GM23338 (cell line): ENCODE measurements at regions not wholly inside any gene's neighbourhood (a gene's known extent, or its start where the extent isn't known, plus 50 kb on each side); places are given as distances from the start of the nearest gene placed in this dataset.

ENCODE experiments used
- ATAC-seq: fragments of 200-7000 bp; cut with Tn5 transposase; 3 replicates; pipeline ENCODE4 v1.9.1; 2020
- DNase-seq: peaks from one replicate; pipeline ENCODE4 v3.0.0-alpha.2; 2015; ENCODE audit warnings: low spot score
- H2AFZ ChIP-seq: fragments of 200-600 bp; sonication (generic); 2 replicates; pipeline ENCODE4 v1.8.0; 2016; ENCODE audit warnings: antibody characterized with exemption, mild to moderate bottlenecking, moderate library complexity
- H3F3A ChIP-seq: fragments of 200-600 bp; sonication (generic); replicated peaks from 2 replicates; pipeline ENCODE4 v1.8.0; 2017; ENCODE audit warnings: antibody characterized with exemption, mixed run types, low read depth
- H3K27ac ChIP-seq: fragments of 200-600 bp; sonication (generic); 2 replicates; pipeline ENCODE4 v1.6.1; 2016; ENCODE audit warnings: low read depth
- H3K27me3 ChIP-seq: fragments of 200-600 bp; sonication (generic); 2 replicates; pipeline ENCODE4 v1.8.0; 2016; ENCODE audit warnings: mild to moderate bottlenecking, mixed run types, moderate library complexity; ENCODE audit not compliant: insufficient read depth
- H3K36me3 ChIP-seq: fragments of 200-600 bp; sonication (generic); 2 replicates; pipeline ENCODE4 v1.8.0; 2016; ENCODE audit warnings: mild to moderate bottlenecking; ENCODE audit not compliant: insufficient read depth
- H3K4me1 ChIP-seq: fragments of 200-600 bp; sonication (generic); 2 replicates; pipeline ENCODE4 v1.8.0; 2016; ENCODE audit warnings: mild to moderate bottlenecking, moderate library complexity; ENCODE audit not compliant: insufficient read depth
- H3K4me2 ChIP-seq: fragments of 200-600 bp; sonication (generic); 2 replicates; pipeline ENCODE4 v1.7.1; 2017; ENCODE audit warnings: mixed run types
- H3K4me3 ChIP-seq: fragments of 200-600 bp; sonication (generic); 2 replicates; pipeline ENCODE4 v1.6.1; 2016; ENCODE audit warnings: mixed run types
- H3K79me2 ChIP-seq: fragments of 200-600 bp; sonication (generic); replicated peaks from 2 replicates; pipeline ENCODE4 v1.8.0; 2017; ENCODE audit warnings: mild to moderate bottlenecking; ENCODE audit not compliant: insufficient read depth
- H3K9me2 ChIP-seq: fragments of 200-600 bp; sonication (generic); 2 replicates; pipeline ENCODE4 v1.8.0; 2017; ENCODE audit not compliant: insufficient read depth
- H4K20me1 ChIP-seq: fragments of 200-600 bp; sonication (generic); replicated peaks from 2 replicates; pipeline ENCODE4 v1.8.0; 2017; ENCODE audit warnings: mild to moderate bottlenecking; ENCODE audit not compliant: insufficient read depth
- H3K27ac Mint-ChIP-seq: 2 replicates; pipeline ENCODE4 v1.8.0; 2020; ENCODE audit warnings: inconsistent platforms, mild to moderate bottlenecking, moderate library complexity, mixed read lengths
- H3K27me3 Mint-ChIP-seq: 3 replicates; pipeline ENCODE4 v1.8.0; 2022; ENCODE audit warnings: low read depth, mild to moderate bottlenecking, moderate library complexity, mixed read lengths, inconsistent platforms; ENCODE audit not compliant: insufficient read depth, poor library complexity
- H3K36me3 Mint-ChIP-seq: 3 replicates; pipeline ENCODE4 v1.8.0; 2021; ENCODE audit warnings: low read depth, mild to moderate bottlenecking, inconsistent platforms, moderate library complexity, mixed read lengths
- H3K4me1 Mint-ChIP-seq: 3 replicates; pipeline ENCODE4 v1.8.0; 2020; ENCODE audit warnings: mild to moderate bottlenecking, inconsistent platforms, mixed read lengths
- H3K4me3 Mint-ChIP-seq: 3 replicates; pipeline ENCODE4 v1.8.0; 2021; ENCODE audit warnings: moderate library complexity, mild to moderate bottlenecking, inconsistent platforms, mixed read lengths
- H3K9me3 Mint-ChIP-seq: 3 replicates; pipeline ENCODE4 v1.8.0; 2020; ENCODE audit warnings: moderate library complexity, mild to moderate bottlenecking, inconsistent platforms, mixed read lengths
- CREB1 ChIP-seq: fragments of 250-450 bp; sonication (Bioruptor Pico); IDR thresholded peaks from 2 replicates; pipeline ENCODE4 v1.5.0; 2020; ENCODE audit warnings: low read depth, mild to moderate bottlenecking, moderate library complexity
- ETS1 ChIP-seq: IDR thresholded peaks from 2 replicates; pipeline ENCODE4 v1.6.1; 2016; ENCODE audit warnings: antibody characterized with exemption
- EZH2 ChIP-seq: fragments of 200-600 bp; sonication (generic); IDR thresholded peaks from one replicate; pipeline ENCODE4 v1.8.0; 2017; ENCODE audit warnings: antibody characterized with exemption, mild to moderate bottlenecking, low read depth; ENCODE audit not compliant: unreplicated experiment
- EZH2phosphoT487 ChIP-seq: fragments of 200-600 bp; sonication (generic); IDR thresholded peaks from one replicate; pipeline ENCODE4 v1.8.1; 2018; ENCODE audit warnings: antibody characterized with exemption; ENCODE audit not compliant: unreplicated experiment
- JUNB ChIP-seq: IDR thresholded peaks from one replicate; pipeline ENCODE4 v1.6.1; 2016; ENCODE audit warnings: antibody characterized with exemption; ENCODE audit not compliant: unreplicated experiment
- NANOG ChIP-seq: IDR thresholded peaks from 2 replicates; pipeline ENCODE4 v1.6.1; 2016; ENCODE audit warnings: antibody characterized with exemption, borderline replicate concordance
- POLR2AphosphoS5 ChIP-seq: IDR thresholded peaks from 2 replicates; pipeline ENCODE4 v1.6.1; 2016; ENCODE audit warnings: antibody characterized with exemption, low read depth
- REST ChIP-seq: IDR thresholded peaks from one replicate; pipeline ENCODE4 v1.6.1; 2018; ENCODE audit warnings: antibody characterized with exemption; ENCODE audit not compliant: unreplicated experiment
- STAT1 ChIP-seq: IDR thresholded peaks from one replicate; pipeline ENCODE4 v1.6.1; 2016; ENCODE audit warnings: antibody characterized with exemption; ENCODE audit not compliant: unreplicated experiment
- ZNF114 ChIP-seq: fragments of 250-450 bp; sonication (Bioruptor Pico); IDR thresholded peaks from 2 replicates; pipeline ENCODE4 v1.5.0; 2020; ENCODE audit warnings: mild to moderate bottlenecking, moderate library complexity
- ZNF331 ChIP-seq: fragments of 250-450 bp; sonication (Bioruptor Pico); IDR thresholded peaks from 2 replicates; pipeline ENCODE4 v1.5.0; 2020; ENCODE audit warnings: low read depth, mild to moderate bottlenecking, moderate library complexity
- ZNF462 ChIP-seq: fragments of 250-450 bp; sonication (Bioruptor Pico); IDR thresholded peaks from 2 replicates; pipeline ENCODE4 v1.5.0; 2020; ENCODE audit warnings: mild to moderate bottlenecking, moderate library complexity
- TF ChIP-seq, protein P1 (sequence below), 2 experiments: fragments of 200-600 bp in 1 of 2; sonication (generic) in 1 of 2; conservative IDR thresholded peaks; 2 replicates each; pipeline versions ENCODE4 v1.5.1 to v1.6.1; 2016 to 2017; ENCODE audit warnings: antibody characterized with exemption in 2 of 2, low read depth in 2 of 2, mild to moderate bottlenecking in 2 of 2, moderate library complexity in 1 of 2

DNA sequence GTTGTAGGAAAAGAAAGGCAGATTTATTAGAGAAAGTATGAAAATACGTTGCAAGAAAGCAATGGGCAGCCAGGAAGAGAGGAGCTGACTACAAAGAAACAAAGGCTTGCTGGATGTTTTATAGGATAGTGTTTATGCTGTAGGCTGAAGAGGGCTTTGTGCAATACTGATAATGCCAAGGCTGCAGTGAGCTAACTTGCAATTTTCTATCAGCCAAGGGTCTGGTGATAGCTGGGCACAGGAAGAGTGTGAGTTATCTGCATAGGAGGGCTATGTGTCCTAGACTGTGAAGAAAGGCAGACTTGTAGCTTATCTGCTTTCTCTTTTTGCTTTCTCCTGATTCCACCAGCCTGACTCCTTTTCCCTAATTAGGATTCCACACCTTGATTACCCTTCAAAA lies 51.3 kb upstream of the OSBPL11 start:
- Histone ChIP-seq H3K9me2 (no peaks in the 10 kb centered on the region), H3K4me3 (no peak overlapping the region), H4K20me1 (no peaks in the 10 kb centered on the region), H3K27me3 (no peaks in the 10 kb centered on the region), H3K4me2 (no peak overlapping the region), H3F3A (no peaks in the 10 kb centered on the region), H3K36me3 (no peaks in the 10 kb centered on the region), H3K4me1 (no peaks in the 10 kb centered on the region), H2AFZ (no peak overlapping the region), H3K27ac (no peak overlapping the region), H3K79me2 (no peaks in the 10 kb centered on the region)
- no peak for DNase-seq
- peaks cover 4% of the 10 kb centered on the region for H3K9me3 Mint-ChIP-seq
- peaks cover 2% of the 10 kb centered on the region for H3K27me3 Mint-ChIP-seq
- no peak overlapping the region for H3K27ac Mint-ChIP-seq
- ATAC-seq = no peak
- TF ChIP-seq CREB1 (CRISPR knock-in tag) (no peak), NANOG (no peak), POLR2AphosphoS5 (no peak), ZNF114 (CRISPR knock-in tag) (no peak), EZH2phosphoT487 (no peak), ZNF462 (CRISPR knock-in tag) (no peak), REST (no peak), ETS1 (no peak), STAT1 (no peak), JUNB (no peak), ZNF331 (CRISPR knock-in tag) (no peak), EZH2 (no peak)
- TF ChIP-seq, protein P1, sequence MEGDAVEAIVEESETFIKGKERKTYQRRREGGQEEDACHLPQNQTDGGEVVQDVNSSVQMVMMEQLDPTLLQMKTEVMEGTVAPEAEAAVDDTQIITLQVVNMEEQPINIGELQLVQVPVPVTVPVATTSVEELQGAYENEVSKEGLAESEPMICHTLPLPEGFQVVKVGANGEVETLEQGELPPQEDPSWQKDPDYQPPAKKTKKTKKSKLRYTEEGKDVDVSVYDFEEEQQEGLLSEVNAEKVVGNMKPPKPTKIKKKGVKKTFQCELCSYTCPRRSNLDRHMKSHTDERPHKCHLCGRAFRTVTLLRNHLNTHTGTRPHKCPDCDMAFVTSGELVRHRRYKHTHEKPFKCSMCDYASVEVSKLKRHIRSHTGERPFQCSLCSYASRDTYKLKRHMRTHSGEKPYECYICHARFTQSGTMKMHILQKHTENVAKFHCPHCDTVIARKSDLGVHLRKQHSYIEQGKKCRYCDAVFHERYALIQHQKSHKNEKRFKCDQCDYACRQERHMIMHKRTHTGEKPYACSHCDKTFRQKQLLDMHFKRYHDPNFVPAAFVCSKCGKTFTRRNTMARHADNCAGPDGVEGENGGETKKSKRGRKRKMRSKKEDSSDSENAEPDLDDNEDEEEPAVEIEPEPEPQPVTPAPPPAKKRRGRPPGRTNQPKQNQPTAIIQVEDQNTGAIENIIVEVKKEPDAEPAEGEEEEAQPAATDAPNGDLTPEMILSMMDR (conservative IDR thresholded peaks at IDR 0.05; ENCODE audit: low read depth in 2 of 2) = no peak
- H3K36me3 Mint-ChIP-seq = no peaks in the 10 kb centered on the region
- H3K4me1 Mint-ChIP-seq = peaks cover 14% of the 10 kb centered on the region
- no peak overlapping the region for H3K4me3 Mint-ChIP-seq
